ENCODE measurements at regions not wholly inside any gene's neighbourhood (a gene's known extent, or its start where the extent isn't known, plus 50 kb on each side); places are given as distances from the start of the nearest gene placed in this dataset.

- TF ChIP-seq, protein P1, sequence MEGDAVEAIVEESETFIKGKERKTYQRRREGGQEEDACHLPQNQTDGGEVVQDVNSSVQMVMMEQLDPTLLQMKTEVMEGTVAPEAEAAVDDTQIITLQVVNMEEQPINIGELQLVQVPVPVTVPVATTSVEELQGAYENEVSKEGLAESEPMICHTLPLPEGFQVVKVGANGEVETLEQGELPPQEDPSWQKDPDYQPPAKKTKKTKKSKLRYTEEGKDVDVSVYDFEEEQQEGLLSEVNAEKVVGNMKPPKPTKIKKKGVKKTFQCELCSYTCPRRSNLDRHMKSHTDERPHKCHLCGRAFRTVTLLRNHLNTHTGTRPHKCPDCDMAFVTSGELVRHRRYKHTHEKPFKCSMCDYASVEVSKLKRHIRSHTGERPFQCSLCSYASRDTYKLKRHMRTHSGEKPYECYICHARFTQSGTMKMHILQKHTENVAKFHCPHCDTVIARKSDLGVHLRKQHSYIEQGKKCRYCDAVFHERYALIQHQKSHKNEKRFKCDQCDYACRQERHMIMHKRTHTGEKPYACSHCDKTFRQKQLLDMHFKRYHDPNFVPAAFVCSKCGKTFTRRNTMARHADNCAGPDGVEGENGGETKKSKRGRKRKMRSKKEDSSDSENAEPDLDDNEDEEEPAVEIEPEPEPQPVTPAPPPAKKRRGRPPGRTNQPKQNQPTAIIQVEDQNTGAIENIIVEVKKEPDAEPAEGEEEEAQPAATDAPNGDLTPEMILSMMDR (IDR thresholded peaks at IDR 0.05): no peak
- TF ChIP-seq REST (IDR thresholded peaks at IDR 0.05) (no peak), POLR2A (IDR thresholded peaks at IDR 0.05; ENCODE audit: low read length) (no peak), ZFP36 (IDR thresholded peaks at IDR 0.05; ENCODE audit: borderline replicate concordance, partially characterized antibody) (no peak), POLR2AphosphoS2 (conservative IDR thresholded peaks at IDR 0.05; ENCODE audit: low read length) (no peak)
- TF ChIP-seq, protein P2, sequence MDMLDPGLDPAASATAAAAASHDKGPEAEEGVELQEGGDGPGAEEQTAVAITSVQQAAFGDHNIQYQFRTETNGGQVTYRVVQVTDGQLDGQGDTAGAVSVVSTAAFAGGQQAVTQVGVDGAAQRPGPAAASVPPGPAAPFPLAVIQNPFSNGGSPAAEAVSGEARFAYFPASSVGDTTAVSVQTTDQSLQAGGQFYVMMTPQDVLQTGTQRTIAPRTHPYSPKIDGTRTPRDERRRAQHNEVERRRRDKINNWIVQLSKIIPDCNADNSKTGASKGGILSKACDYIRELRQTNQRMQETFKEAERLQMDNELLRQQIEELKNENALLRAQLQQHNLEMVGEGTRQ (IDR thresholded peaks at IDR 0.05): no peak
These were observed 615.3 kb downstream of the BNC2 start for GRCh38 chr9:16255217-16255616.
